ENCODE measurements at regions not wholly inside any gene's neighbourhood (a gene's known extent, or its start where the extent isn't known, plus 50 kb on each side); places are given as distances from the start of the nearest gene placed in this dataset.

DNA sequence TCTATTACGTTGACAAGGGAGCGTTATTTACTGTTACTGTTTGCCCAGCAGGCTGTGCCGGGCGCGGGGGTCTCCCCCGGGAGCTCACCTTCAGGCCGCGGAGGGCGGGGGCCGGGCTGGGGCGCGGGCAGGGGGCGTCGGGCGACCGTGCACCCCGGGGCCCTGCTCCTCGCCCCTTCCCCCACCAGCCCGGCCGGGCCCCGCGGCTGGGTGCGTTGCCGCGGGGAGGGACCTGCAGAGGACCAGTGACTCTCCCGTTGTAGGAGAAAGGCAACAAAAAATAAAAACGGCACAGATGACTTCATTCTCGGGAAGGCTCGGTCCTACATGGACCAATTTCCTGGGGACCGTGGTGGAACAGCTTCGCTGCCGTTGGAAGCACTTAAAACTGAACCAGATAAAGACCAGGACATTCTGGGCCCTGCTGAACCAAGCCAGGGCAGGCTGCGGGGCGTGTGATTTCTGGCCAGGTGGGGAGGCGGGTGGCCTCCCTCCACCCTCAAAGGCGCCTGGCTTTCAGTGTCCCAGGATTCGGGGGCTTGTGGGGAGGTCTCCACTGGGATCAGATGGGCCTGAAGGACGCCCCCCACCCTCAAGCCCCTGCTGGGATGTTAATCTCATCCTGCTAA, 57.4 kb downstream of the IGLL1 start:
- Histone ChIP-seq H3K36me3 (ENCODE audit: control insufficient read depth in 4 of 4, insufficient read depth in 4 of 4, low read length in 3 of 4) (no peaks in the 10 kb centered on the region), H3K27ac (ENCODE audit: insufficient read depth in 1 of 2, low read depth in 1 of 2, low read length in 2 of 2, poor library complexity in 1 of 2, severe bottlenecking in 2 of 2) (peak overlapping the region; percentile 70 to 81), H3K4me3 (ENCODE audit: control insufficient read depth in 1 of 7, extremely low read depth in 1 of 7, insufficient read depth in 4 of 7, low read depth in 2 of 7, low read length in 6 of 7) (peak overlapping the region in 4 of 7 experiments; percentile 42 to 73 (median 52)), H3K4me1 (ENCODE audit: control extremely low read depth in 1 of 4, control insufficient read depth in 4 of 4, insufficient read depth in 4 of 4, low read length in 3 of 4) (peaks cover 0 to 20% (median 19%) of the 10 kb centered on the region in 4 experiments), H3K27me3 (replicated peaks in 2 of 5; ENCODE audit: control insufficient read depth in 4 of 5, insufficient read depth in 5 of 5, low read length in 4 of 5) (no peaks in the 10 kb centered on the region), H3K9me3 (ENCODE audit: control extremely low read depth in 1 of 5, control insufficient read depth in 4 of 5, insufficient read depth in 2 of 5, low read depth in 1 of 5, low read length in 4 of 5) (no peaks in the 10 kb centered on the region)
- CTCF ChIA-PET = interaction anchor here (1.4 to 1.5 kb wide), 2 partner anchors 9 to 147 kb away, joined by 4 read pairs; no protein-coding TSS in a partner anchor
- 14% methylated on average over 30 of the region's 38 CpGs for whole genome bisulfite sequencing (ENCODE audit: insufficient coverage)
- DNase-seq = peak in 2 of 3 donors; percentile 50 to 58
- POLR2A ChIA-PET = interaction anchor here (0.6 kb wide), 1 partner anchor 104 kb away, joined by 3 read pairs; no protein-coding TSS in a partner anchor

DNA sequence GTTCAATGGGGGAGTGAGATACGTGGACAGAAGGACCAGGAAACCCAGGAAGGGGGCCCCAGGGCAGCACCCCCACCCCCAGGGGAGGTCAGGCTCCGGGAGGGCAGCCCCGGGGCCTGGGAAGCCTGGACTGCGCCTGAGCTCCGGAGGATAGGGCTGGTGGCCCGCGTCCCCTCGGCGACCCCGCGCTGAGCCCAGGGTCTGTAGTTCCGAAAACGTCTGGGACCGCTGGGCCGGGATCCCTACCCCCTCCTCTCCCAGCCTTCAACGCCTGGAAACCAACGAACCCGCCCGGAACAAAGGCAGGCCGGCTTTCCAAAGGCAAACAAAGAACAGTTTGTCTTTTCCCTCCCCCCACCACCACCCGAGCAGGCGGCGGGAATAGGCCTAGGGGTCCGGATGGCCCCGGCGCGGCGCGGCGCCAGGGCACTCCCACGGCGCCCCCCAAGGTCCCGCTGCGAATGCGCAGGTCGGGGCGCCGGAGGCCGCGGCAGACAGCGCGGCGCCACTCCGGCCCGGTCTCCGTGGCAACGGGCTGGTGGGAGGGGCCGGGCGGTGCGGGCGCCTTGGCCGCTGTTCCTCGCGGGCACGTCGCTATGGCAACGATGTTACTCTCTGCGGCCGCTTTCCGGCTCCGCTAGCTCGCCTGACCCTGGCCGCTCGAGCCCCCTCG, 58.5 kb downstream of the IGLL1 start:
- DNase-seq = peak; percentile 90 to 97 (median 94)
- CTCF ChIA-PET = interaction anchor here (1.5 kb wide), 1 partner anchor 146 kb away, joined by 4 read pairs; no protein-coding TSS in a partner anchor
- H3K9me3 ChIP-seq (ENCODE audit: control extremely low read depth in 1 of 5, control insufficient read depth in 4 of 5, insufficient read depth in 2 of 5, low read depth in 1 of 5, low read length in 4 of 5) = no peaks in the 10 kb centered on the region
- 2% methylated on average over 49 of the region's 65 CpGs for WGBS (ENCODE audit: insufficient coverage)
- peaks cover 0 to 20% (median 19%) of the 10 kb centered on the region in 4 experiments for H3K4me1 ChIP-seq (ENCODE audit: control extremely low read depth in 1 of 4, control insufficient read depth in 4 of 4, insufficient read depth in 4 of 4, low read length in 3 of 4)
- H3K4me3 ChIP-seq (ENCODE audit: control insufficient read depth in 1 of 7, extremely low read depth in 1 of 7, insufficient read depth in 4 of 7, low read depth in 2 of 7, low read length in 6 of 7) = peak overlapping the region; percentile 26 to 77 (median 43)
- POLR2A ChIA-PET = interaction anchor here (0.6 kb wide), 1 partner anchor 101 kb away, joined by 5 read pairs; no protein-coding TSS in a partner anchor
- H3K27ac ChIP-seq (ENCODE audit: insufficient read depth in 1 of 2, low read depth in 1 of 2, low read length in 2 of 2, poor library complexity in 1 of 2, severe bottlenecking in 2 of 2) = peak overlapping the region; percentile 70 to 89
- no peaks in the 10 kb centered on the region for H3K36me3 ChIP-seq (ENCODE audit: control insufficient read depth in 4 of 4, insufficient read depth in 4 of 4, low read length in 3 of 4)
- no peaks in the 10 kb centered on the region for H3K27me3 ChIP-seq (replicated peaks in 2 of 5; ENCODE audit: control insufficient read depth in 4 of 5, insufficient read depth in 5 of 5, low read length in 4 of 5)

DNA sequence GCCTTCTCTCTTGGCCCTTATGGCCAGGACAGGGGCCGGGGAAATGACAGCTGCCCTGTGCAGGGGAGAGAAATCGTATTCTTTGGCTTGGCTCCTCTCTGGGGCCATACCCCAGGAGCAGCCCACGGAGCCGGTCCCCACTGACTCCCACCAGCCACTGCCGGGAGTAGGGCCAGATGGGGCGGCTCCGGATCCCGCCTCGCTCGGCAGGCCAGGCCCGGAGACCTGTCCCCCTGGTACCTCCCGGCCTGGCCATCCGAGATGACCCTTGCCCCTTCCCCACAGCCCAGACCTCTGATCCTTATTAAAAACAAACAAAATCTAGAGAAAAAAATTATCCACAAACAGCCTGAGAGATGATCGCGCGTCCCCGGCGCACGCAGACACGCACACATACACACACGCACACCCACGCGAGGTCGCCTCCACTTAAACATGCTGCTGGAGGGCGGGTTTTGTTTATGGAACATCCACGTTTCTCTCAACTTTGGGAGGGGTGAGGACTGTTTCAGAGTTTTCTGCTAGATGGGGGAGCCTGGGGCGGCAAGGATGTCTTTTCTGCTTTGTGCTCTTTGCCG, 59.1 kb downstream of the IGLL1 start:
- 67% methylated on average over 7 of the region's 28 CpGs for whole genome bisulfite sequencing (ENCODE audit: insufficient coverage)
- DNase-seq = peak; percentile 31 to 70 (median 62)
- H3K9me3 ChIP-seq (ENCODE audit: control extremely low read depth in 1 of 5, control insufficient read depth in 4 of 5, insufficient read depth in 2 of 5, low read depth in 1 of 5, low read length in 4 of 5) = no peaks in the 10 kb centered on the region
- peaks cover 0 to 20% (median 19%) of the 10 kb centered on the region in 4 experiments for H3K4me1 ChIP-seq (ENCODE audit: control extremely low read depth in 1 of 4, control insufficient read depth in 4 of 4, insufficient read depth in 4 of 4, low read length in 3 of 4)
- peak overlapping the region in 6 of 7 experiments; percentile 37 to 77 (median 53) for H3K4me3 ChIP-seq (ENCODE audit: control insufficient read depth in 1 of 7, extremely low read depth in 1 of 7, insufficient read depth in 4 of 7, low read depth in 2 of 7, low read length in 6 of 7)
- no peaks in the 10 kb centered on the region for H3K36me3 ChIP-seq (ENCODE audit: control insufficient read depth in 4 of 4, insufficient read depth in 4 of 4, low read length in 3 of 4)
- ChIA-PET POLR2A (no interaction called here), CTCF (no interaction called here)
- H3K27me3 ChIP-seq (replicated peaks in 2 of 5; ENCODE audit: control insufficient read depth in 4 of 5, insufficient read depth in 5 of 5, low read length in 4 of 5) = no peaks in the 10 kb centered on the region
- H3K27ac ChIP-seq (ENCODE audit: insufficient read depth in 1 of 2, low read depth in 1 of 2, low read length in 2 of 2, poor library complexity in 1 of 2, severe bottlenecking in 2 of 2) = peak overlapping the region; percentile 66 to 89

DNA sequence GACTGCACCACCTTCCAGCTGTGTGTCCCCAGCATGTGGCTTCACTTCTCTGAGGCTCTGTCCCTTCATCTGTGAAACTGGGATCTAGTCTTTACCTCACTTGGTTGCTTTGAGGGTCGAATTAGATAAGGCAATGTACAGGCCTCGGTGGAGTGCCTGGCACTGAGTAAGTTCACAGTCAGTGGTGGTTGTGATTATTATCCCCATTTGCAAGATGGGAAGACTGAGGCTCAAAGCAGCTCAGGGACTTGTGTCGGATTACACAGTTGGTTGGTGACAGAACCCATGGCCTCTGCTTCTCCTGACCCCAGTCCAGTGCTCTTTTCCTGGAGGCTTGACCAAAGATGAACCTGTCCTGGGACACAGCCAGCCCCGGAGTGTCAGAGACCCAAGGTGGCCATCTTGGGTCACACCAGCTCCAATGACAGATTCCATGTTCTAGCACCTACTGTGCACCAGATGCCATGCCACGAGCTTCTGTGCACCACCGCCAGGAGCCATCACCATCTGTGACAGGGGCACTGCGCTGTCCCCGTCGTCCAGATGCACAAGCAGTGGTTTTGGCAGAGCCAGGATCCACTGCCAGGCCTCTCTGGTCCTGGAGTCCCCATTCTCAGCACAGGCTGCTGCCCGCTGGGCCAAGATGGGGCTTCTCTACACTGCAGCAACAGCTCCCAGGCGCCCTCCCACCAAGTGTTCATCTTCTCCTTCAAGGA, 60.5 kb downstream of the IGLL1 start:
- DNase-seq = no peak
- no peaks in the 10 kb centered on the region for H3K27me3 ChIP-seq (replicated peaks in 2 of 5; ENCODE audit: control insufficient read depth in 4 of 5, insufficient read depth in 5 of 5, low read length in 4 of 5)
- no peaks in the 10 kb centered on the region for H3K36me3 ChIP-seq (ENCODE audit: control insufficient read depth in 4 of 4, insufficient read depth in 4 of 4, low read length in 3 of 4)
- no peaks in the 10 kb centered on the region for H3K9me3 ChIP-seq (ENCODE audit: control extremely low read depth in 1 of 5, control insufficient read depth in 4 of 5, insufficient read depth in 2 of 5, low read depth in 1 of 5, low read length in 4 of 5)
- H3K27ac ChIP-seq (ENCODE audit: insufficient read depth in 1 of 2, low read depth in 1 of 2, low read length in 2 of 2, poor library complexity in 1 of 2, severe bottlenecking in 2 of 2) = no peak overlapping the region
- WGBS (ENCODE audit: insufficient coverage) = 93% methylated on average over 11 of the region's 11 CpGs
- CTCF ChIA-PET = interaction anchor here (0.6 to 1.2 kb wide), 3 partner anchors 22 to 108 kb away, joined by 3 to 4 read pairs (median 3); no protein-coding TSS in a partner anchor
- H3K4me1 ChIP-seq (ENCODE audit: control extremely low read depth in 1 of 4, control insufficient read depth in 4 of 4, insufficient read depth in 4 of 4, low read length in 3 of 4) = peaks cover 0 to 20% (median 19%) of the 10 kb centered on the region in 4 experiments
- H3K4me3 ChIP-seq (ENCODE audit: control insufficient read depth in 1 of 7, extremely low read depth in 1 of 7, insufficient read depth in 4 of 7, low read depth in 2 of 7, low read length in 6 of 7) = no peak overlapping the region
- POLR2A ChIA-PET = no interaction called here

DNA sequence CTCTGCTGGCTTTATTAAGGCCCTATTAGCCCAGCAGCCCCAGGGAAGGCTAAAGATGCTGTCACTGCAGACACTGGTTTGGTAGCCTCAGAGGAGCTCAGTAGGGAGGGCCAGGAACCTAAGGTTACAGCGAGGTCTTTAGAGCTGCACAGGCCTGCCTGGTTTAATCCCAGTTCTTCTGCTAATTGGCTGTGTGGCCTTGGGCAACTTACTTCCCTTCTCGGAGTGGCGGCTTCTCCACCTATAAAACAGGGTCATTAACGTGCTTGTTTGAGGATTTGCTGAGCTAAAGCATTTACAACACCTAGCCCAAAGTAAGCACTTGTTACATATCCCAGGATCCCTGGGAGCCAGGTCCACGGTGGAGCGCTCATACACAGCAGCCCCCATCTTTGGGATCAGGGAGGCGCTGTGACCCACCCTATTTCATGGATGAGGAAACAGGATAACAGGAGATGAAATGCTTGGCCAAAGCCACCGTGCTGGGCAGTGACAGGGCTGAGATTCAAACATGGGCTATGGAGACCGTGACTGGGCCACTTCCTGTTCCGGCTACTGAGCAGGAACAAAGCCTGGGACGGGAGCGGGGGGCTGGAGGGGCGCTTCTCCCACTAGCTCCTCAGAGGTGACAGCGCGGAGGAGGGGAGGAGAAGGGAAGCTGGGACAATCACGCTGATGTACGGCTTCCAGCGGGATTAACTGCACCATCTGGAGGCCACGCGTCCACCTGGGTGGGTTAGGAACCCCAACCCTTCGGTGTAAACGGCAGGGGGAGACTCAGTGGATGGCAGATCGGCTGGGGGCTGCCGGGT, 61.5 kb downstream of the IGLL1 start:
- H3K4me1 ChIP-seq (ENCODE audit: control extremely low read depth in 1 of 4, control insufficient read depth in 4 of 4, insufficient read depth in 4 of 4, low read length in 3 of 4) = peaks cover 0 to 20% (median 19%) of the 10 kb centered on the region in 4 experiments
- H3K4me3 ChIP-seq (ENCODE audit: control insufficient read depth in 1 of 7, extremely low read depth in 1 of 7, insufficient read depth in 4 of 7, low read depth in 2 of 7, low read length in 6 of 7) = no peak overlapping the region
- no peak overlapping the region for H3K27ac ChIP-seq (ENCODE audit: insufficient read depth in 1 of 2, low read depth in 1 of 2, low read length in 2 of 2, poor library complexity in 1 of 2, severe bottlenecking in 2 of 2)
- DNase-seq = no peak
- no peaks in the 10 kb centered on the region for H3K36me3 ChIP-seq (ENCODE audit: control insufficient read depth in 4 of 4, insufficient read depth in 4 of 4, low read length in 3 of 4)
- no peaks in the 10 kb centered on the region for H3K27me3 ChIP-seq (replicated peaks in 2 of 5; ENCODE audit: control insufficient read depth in 4 of 5, insufficient read depth in 5 of 5, low read length in 4 of 5)
- CTCF ChIA-PET = interaction anchor here (1.2 kb wide), 1 partner anchor 23 kb away, joined by 4 read pairs; no protein-coding TSS in a partner anchor
- WGBS (ENCODE audit: insufficient coverage) = 93% methylated on average over 24 of the region's 24 CpGs
- POLR2A ChIA-PET = interaction anchor here (0.6 kb wide), 1 partner anchor 303 kb away, joined by 3 read pairs; no protein-coding TSS in a partner anchor
- H3K9me3 ChIP-seq (ENCODE audit: control extremely low read depth in 1 of 5, control insufficient read depth in 4 of 5, insufficient read depth in 2 of 5, low read depth in 1 of 5, low read length in 4 of 5) = no peaks in the 10 kb centered on the region

DNA sequence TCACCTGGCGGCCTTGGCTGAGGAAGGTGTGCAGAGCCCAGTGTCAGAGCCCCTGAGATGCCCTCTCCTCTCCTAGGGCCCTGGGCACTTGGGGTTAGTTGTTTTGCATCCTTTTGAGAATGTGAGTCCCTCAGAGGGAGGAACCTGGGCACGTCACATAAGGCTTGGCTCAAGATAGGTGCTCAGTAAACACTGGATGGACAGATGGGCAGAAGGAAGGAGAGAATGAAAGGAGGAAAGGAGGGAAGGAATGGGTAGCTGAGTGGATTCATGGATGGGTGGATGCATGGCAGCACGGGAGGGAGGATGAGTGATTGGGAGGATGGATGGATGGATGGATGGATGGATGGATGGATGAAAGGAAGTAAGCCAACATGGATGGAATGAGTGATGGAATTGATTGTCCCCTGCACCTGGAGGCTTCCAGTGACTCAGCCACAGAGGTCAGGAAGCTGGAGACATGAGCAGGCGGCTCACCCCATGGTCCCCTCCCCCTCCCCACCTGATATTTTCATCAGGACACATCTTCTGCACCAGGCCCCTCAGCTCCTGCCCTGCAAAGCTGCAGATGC, 62.2 kb downstream of the IGLL1 start:
- peaks cover 0 to 20% (median 15%) of the 10 kb centered on the region in 4 experiments for H3K4me1 ChIP-seq (ENCODE audit: control extremely low read depth in 1 of 4, control insufficient read depth in 4 of 4, insufficient read depth in 4 of 4, low read length in 3 of 4)
- ChIA-PET CTCF (no interaction called here), POLR2A (interaction anchor here (0.6 kb wide), 1 partner anchor 302 kb away, joined by 3 read pairs; no protein-coding TSS in a partner anchor)
- 90% methylated on average over 3 of the region's 4 CpGs for WGBS (ENCODE audit: insufficient coverage)
- H3K9me3 ChIP-seq (ENCODE audit: control extremely low read depth in 1 of 5, control insufficient read depth in 4 of 5, insufficient read depth in 2 of 5, low read depth in 1 of 5, low read length in 4 of 5) = no peaks in the 10 kb centered on the region
- no peaks in the 10 kb centered on the region for H3K27me3 ChIP-seq (replicated peaks in 2 of 5; ENCODE audit: control insufficient read depth in 4 of 5, insufficient read depth in 5 of 5, low read length in 4 of 5)
- H3K27ac ChIP-seq (ENCODE audit: insufficient read depth in 1 of 2, low read depth in 1 of 2, low read length in 2 of 2, poor library complexity in 1 of 2, severe bottlenecking in 2 of 2) = no peak overlapping the region
- H3K36me3 ChIP-seq (ENCODE audit: control insufficient read depth in 4 of 4, insufficient read depth in 4 of 4, low read length in 3 of 4) = no peaks in the 10 kb centered on the region
- DNase-seq = no peak
- no peak overlapping the region for H3K4me3 ChIP-seq (ENCODE audit: control insufficient read depth in 1 of 7, extremely low read depth in 1 of 7, insufficient read depth in 4 of 7, low read depth in 2 of 7, low read length in 6 of 7)

All from common myeloid progenitor, CD34-positive (primary cell).